H9 (cell line): ENCODE measurements at regions not wholly inside any gene's neighbourhood (a gene's known extent, or its start where the extent isn't known, plus 50 kb on each side); places are given as distances from the start of the nearest gene placed in this dataset.

Experiments
- DNase-seq: peaks from one replicate; pipeline ENCODE4 v3.0.0-alpha.2; 2017
- H2AFZ ChIP-seq: one replicate; pipeline ENCODE4 v1.6.1; 2013; ENCODE audit warnings: mild to moderate bottlenecking, low read length, control low read depth, moderate library complexity
- H2AK5ac ChIP-seq: 2 replicates; pipeline ENCODE4 v1.6.1; 2013; ENCODE audit warnings: low read length, control low read depth, mixed read lengths; ENCODE audit not compliant: insufficient read length
- H2BK120ac ChIP-seq: one replicate; pipeline ENCODE4 v1.6.1; 2013; ENCODE audit warnings: low read depth, mild to moderate bottlenecking, low read length, control low read depth, inconsistent platforms; ENCODE audit not compliant: poor library complexity, severe bottlenecking
- H2BK12ac ChIP-seq: 2 replicates; pipeline ENCODE4 v1.6.1; 2013; ENCODE audit warnings: low read length, control low read depth, mixed read lengths, low read depth; ENCODE audit not compliant: insufficient read length
- H2BK15ac ChIP-seq: 2 replicates; pipeline ENCODE4 v1.6.1; 2013; ENCODE audit warnings: low read depth, low read length, control low read depth
- H2BK20ac ChIP-seq: one replicate; pipeline ENCODE4 v1.6.1; 2013; ENCODE audit warnings: low read depth, mild to moderate bottlenecking, low read length, control low read depth, inconsistent platforms; ENCODE audit not compliant: poor library complexity, severe bottlenecking
- H2BK5ac ChIP-seq: 2 replicates; pipeline ENCODE4 v1.6.1; 2013; ENCODE audit warnings: low read length, control low read depth, mixed read lengths; ENCODE audit not compliant: insufficient read length
- H3K14ac ChIP-seq: 2 replicates; pipeline ENCODE4 v1.6.1; 2013; ENCODE audit warnings: low read length, control low read depth; ENCODE audit not compliant: insufficient read depth
- H3K18ac ChIP-seq: 2 replicates; pipeline ENCODE4 v1.6.1; 2013; ENCODE audit warnings: low read depth, mild to moderate bottlenecking, mixed read lengths, low read length, control low read depth; ENCODE audit not compliant: insufficient read length
- H3K23ac ChIP-seq: 2 replicates; pipeline ENCODE4 v1.6.1; 2013; ENCODE audit warnings: low read length, control low read depth, mixed read lengths, low read depth; ENCODE audit not compliant: insufficient read length
- H3K23me2 ChIP-seq: 2 replicates; pipeline ENCODE4 v1.6.1; 2013; ENCODE audit warnings: low read depth, mild to moderate bottlenecking, mixed read lengths, low read length, control low read depth; ENCODE audit not compliant: insufficient read length, poor library complexity, severe bottlenecking
- H3K27ac ChIP-seq: 2 replicates; pipeline ENCODE4 v1.5.1; 2013; ENCODE audit warnings: low read length, control low read depth, mixed read lengths, low read depth; ENCODE audit not compliant: insufficient read length
- H3K27me3 ChIP-seq: 2 replicates; pipeline ENCODE4 v1.6.1; 2013; ENCODE audit warnings: low read length, control low read depth, inconsistent platforms; ENCODE audit not compliant: insufficient read depth
- H3K4ac ChIP-seq: 2 replicates; pipeline ENCODE4 v1.6.1; 2013; ENCODE audit warnings: low read depth, mild to moderate bottlenecking, control low read depth, inconsistent platforms, low read length, moderate library complexity
- H3K4me1 ChIP-seq: 2 replicates; pipeline ENCODE4 v1.6.1; 2013; ENCODE audit warnings: low read length, control low read depth, inconsistent platforms; ENCODE audit not compliant: insufficient read depth
- H3K4me2 ChIP-seq: 2 replicates; pipeline ENCODE4 v1.6.1; 2013; ENCODE audit warnings: low read length, control low read depth, mixed read lengths; ENCODE audit not compliant: insufficient read length, insufficient read depth
- H3K56ac ChIP-seq: 2 replicates; pipeline ENCODE4 v1.6.1; 2013; ENCODE audit warnings: low read depth, mild to moderate bottlenecking, mixed read lengths, low read length, control low read depth; ENCODE audit not compliant: insufficient read length
- H3K79me1 ChIP-seq: 2 replicates; pipeline ENCODE4 v1.6.1; 2013; ENCODE audit warnings: low read depth, mild to moderate bottlenecking, moderate library complexity, low read length, control low read depth, inconsistent platforms; ENCODE audit not compliant: insufficient read depth, poor library complexity, severe bottlenecking
- H3K79me2 ChIP-seq: 2 replicates; pipeline ENCODE4 v1.6.1; 2013; ENCODE audit warnings: low read length, control low read depth, inconsistent platforms; ENCODE audit not compliant: insufficient read depth
- H3K9ac ChIP-seq: 2 replicates; pipeline ENCODE4 v1.6.1; 2013; ENCODE audit warnings: low read length, control low read depth, mixed read lengths; ENCODE audit not compliant: insufficient read length; ENCODE audit errors: extremely low read depth
- H3K9me3 ChIP-seq: one replicate; pipeline ENCODE4 v1.6.1; 2013; ENCODE audit warnings: low read depth, low read length, inconsistent platforms; ENCODE audit not compliant: control insufficient read depth
- H3T11ph ChIP-seq: one replicate; pipeline ENCODE4 v1.6.1; 2013; ENCODE audit warnings: mild to moderate bottlenecking, low read length, control low read depth, inconsistent platforms
- H4K20me1 ChIP-seq: one replicate; pipeline ENCODE4 v1.6.1; 2013; ENCODE audit not compliant: control insufficient read depth, insufficient read length, insufficient read depth
- H4K5ac ChIP-seq: 2 replicates; pipeline ENCODE4 v1.6.1; 2013; ENCODE audit warnings: low read depth, mild to moderate bottlenecking, mixed read lengths, low read length, control low read depth; ENCODE audit not compliant: insufficient read length
- H4K8ac ChIP-seq: replicated peaks from 2 replicates; pipeline ENCODE4 v1.6.1; 2013; ENCODE audit warnings: low read length, control low read depth, mixed read lengths, low read depth; ENCODE audit not compliant: insufficient read length
- H4K91ac ChIP-seq: 2 replicates; pipeline ENCODE4 v1.6.1; 2013; ENCODE audit warnings: low read depth, mild to moderate bottlenecking, moderate library complexity, mixed read lengths, low read length, control low read depth; ENCODE audit not compliant: insufficient read length
- H3K27ac Mint-ChIP-seq, 3 experiments: 2 replicates in 2 of 3; 3 replicates in 1 of 3; pipeline ENCODE4 v1.8.0; 2020 to 2021; ENCODE audit warnings: mixed read lengths in 3 of 3, mild to moderate bottlenecking in 1 of 3, moderate library complexity in 1 of 3
- H3K27me3 Mint-ChIP-seq: 2 replicates; pipeline ENCODE4 v1.8.0; 2021; ENCODE audit warnings: low read depth, mild to moderate bottlenecking, moderate library complexity, mixed read lengths
- H3K36me3 Mint-ChIP-seq, 3 experiments: 2 replicates in 2 of 3; 3 replicates in 1 of 3; pipeline ENCODE4 v1.8.0; 2020 to 2021; ENCODE audit warnings: low read depth in 3 of 3, mixed read lengths in 3 of 3; ENCODE audit not compliant: insufficient read depth in 1 of 3
- H3K4me1 Mint-ChIP-seq, 2 experiments: 2 replicates each; pipeline ENCODE4 v1.8.0; 2020; ENCODE audit warnings: mixed read lengths in 2 of 2
- H3K4me3 Mint-ChIP-seq, 2 experiments: 2 replicates in 1 of 2; 3 replicates in 1 of 2; pipeline ENCODE4 v1.8.0; 2020 to 2021; ENCODE audit warnings: mild to moderate bottlenecking in 2 of 2, mixed read lengths in 2 of 2, moderate library complexity in 1 of 2
- H3K9me3 Mint-ChIP-seq, 2 experiments: 2 replicates in 1 of 2; 3 replicates in 1 of 2; pipeline ENCODE4 v1.8.0; 2020; ENCODE audit warnings: mild to moderate bottlenecking in 2 of 2, mixed read lengths in 2 of 2, moderate library complexity in 1 of 2
- WGBS: extraction: QIAGEN DNeasy Blood & Tissue Kit; methylation state at CpG from one replicate; pipeline ENCODE4 v1.1.7; 2013; ENCODE audit warnings: missing lambda C conversion rate, low lambda C conversion rate, mixed read lengths; ENCODE audit not compliant: insufficient read length; ENCODE audit errors: extremely low coverage; 5-methylcytosine and 5-hydroxymethylcytosine counted together
- TF ChIP-seq, protein P1 (sequence below): fragments of 200-600 bp; sonication (generic); conservative IDR thresholded peaks from 3 replicates; pipeline ENCODE4 v1.8.0; 2021; ENCODE audit warnings: antibody characterized with exemption, mild to moderate bottlenecking

DNA sequence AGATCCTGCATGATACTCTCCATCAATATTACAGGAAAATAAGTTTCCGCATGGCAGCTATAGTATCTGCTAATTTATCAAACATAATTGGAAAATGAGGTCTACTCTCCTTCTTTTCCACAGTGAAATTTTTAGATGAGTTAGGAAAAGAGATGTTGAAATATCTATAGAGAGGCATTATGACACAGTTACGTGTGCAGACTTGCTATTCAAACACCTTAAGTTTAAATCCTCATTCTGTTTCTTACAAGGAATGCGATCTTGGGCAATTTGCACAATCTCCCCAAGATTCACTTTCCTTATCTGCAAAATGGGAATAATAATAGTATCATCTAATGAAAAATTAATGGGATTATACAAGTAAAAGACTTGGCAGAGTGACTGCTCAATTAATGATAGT is 91.7 kb upstream of the SLCO6A1 start:
- H3K79me2 ChIP-seq, result no peaks in the 10 kb centered on the region
- no peaks in the 10 kb centered on the region for H4K20me1 ChIP-seq
- H3K23ac ChIP-seq, result no peak overlapping the region
- H4K91ac ChIP-seq, result no peak overlapping the region
- H3K4ac ChIP-seq, result no peak overlapping the region
- H3K27me3 Mint-ChIP-seq, result no peaks in the 10 kb centered on the region
- no peaks in the 10 kb centered on the region for H3K79me1 ChIP-seq
- H2AK5ac ChIP-seq, result no peak overlapping the region
- H2BK12ac ChIP-seq, result no peak overlapping the region
- no peak overlapping the region for H3K4me2 ChIP-seq
- H2BK20ac ChIP-seq, result no peak overlapping the region
- H4K8ac ChIP-seq, result no peak overlapping the region
- no peaks in the 10 kb centered on the region for H3K9me3 ChIP-seq
- no peak overlapping the region for H2BK15ac ChIP-seq
- H3K4me1 Mint-ChIP-seq, result peaks cover 11 to 25% of the 10 kb centered on the region in 2 experiments
- DNase-seq, result no peak
- H2BK5ac ChIP-seq, result no peak overlapping the region
- H3K27ac ChIP-seq, result no peak overlapping the region
- no peak overlapping the region for H3K18ac ChIP-seq
- H3K56ac ChIP-seq, result no peak overlapping the region
- no CpG with 5 or more reads among the region's 3 CpGs for WGBS
- H3K14ac ChIP-seq, result no peak overlapping the region
- no peaks in the 10 kb centered on the region for H3K27me3 ChIP-seq
- no peak overlapping the region for H4K5ac ChIP-seq
- peaks cover 12 to 18% of the 10 kb centered on the region in 2 experiments for H3K9me3 Mint-ChIP-seq
- no peak overlapping the region for H3K27ac Mint-ChIP-seq
- H3K9ac ChIP-seq, result no peak overlapping the region
- H3K4me3 Mint-ChIP-seq, result no peak overlapping the region
- no peak overlapping the region for H2AFZ ChIP-seq
- TF ChIP-seq, protein P1, sequence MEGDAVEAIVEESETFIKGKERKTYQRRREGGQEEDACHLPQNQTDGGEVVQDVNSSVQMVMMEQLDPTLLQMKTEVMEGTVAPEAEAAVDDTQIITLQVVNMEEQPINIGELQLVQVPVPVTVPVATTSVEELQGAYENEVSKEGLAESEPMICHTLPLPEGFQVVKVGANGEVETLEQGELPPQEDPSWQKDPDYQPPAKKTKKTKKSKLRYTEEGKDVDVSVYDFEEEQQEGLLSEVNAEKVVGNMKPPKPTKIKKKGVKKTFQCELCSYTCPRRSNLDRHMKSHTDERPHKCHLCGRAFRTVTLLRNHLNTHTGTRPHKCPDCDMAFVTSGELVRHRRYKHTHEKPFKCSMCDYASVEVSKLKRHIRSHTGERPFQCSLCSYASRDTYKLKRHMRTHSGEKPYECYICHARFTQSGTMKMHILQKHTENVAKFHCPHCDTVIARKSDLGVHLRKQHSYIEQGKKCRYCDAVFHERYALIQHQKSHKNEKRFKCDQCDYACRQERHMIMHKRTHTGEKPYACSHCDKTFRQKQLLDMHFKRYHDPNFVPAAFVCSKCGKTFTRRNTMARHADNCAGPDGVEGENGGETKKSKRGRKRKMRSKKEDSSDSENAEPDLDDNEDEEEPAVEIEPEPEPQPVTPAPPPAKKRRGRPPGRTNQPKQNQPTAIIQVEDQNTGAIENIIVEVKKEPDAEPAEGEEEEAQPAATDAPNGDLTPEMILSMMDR, result no peak
- H3K23me2 ChIP-seq, result no peaks in the 10 kb centered on the region
- H3K36me3 Mint-ChIP-seq, result peaks cover 7 to 22% (median 19%) of the 10 kb centered on the region in 3 experiments
- no peak overlapping the region for H3T11ph ChIP-seq
- H2BK120ac ChIP-seq, result no peak overlapping the region
- 0 out of 2 replicates have a peak, but pooled peaks cover 2% of the 10 kb centered on the region for H3K4me1 ChIP-seq
